ENCODE measurements at regions not wholly inside any gene's neighbourhood (a gene's known extent, or its start where the extent isn't known, plus 50 kb on each side); places are given as distances from the start of the nearest gene placed in this dataset.
A peak's percentile ranks its signal among the peaks of the same experiment; 100 is the strongest.

DNA sequence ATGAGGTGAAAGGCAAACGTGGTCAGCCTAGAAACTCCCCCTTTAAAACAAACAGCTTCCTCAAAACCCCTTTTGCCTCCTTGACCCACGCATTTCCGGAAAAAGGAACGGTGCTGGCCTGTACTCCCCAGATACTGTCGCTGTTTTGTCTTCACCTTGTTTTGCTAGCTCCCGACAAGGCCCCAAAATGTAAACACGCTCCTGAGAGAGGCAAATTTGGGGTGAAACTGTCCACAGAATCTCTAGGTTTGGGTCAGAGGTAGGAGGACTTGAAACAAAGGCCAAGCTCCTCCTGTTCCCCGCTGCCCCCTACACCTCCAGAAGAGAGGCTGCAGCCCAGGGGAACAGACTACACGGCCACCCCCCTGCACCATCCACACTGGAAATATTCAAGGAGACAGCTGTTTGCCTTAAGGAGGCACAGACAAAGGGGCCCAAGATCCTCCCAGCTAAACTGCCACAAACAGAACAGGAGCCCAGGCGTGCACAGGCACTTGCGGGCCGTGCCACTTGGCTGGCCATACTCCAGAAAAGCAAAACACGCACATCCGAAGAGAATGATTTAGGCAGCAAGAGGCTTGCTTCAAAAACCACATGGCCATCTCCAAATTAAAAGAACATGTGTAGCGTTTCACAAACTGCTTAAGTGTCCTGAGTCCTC lies 160.5 kb upstream of the GRK3 start (continued):
- TF ChIP-seq SAP130 (CRISPR knock-in tag; IDR thresholded peaks at IDR 0.05; ENCODE audit: low read depth) (peak; percentile 28; the same call in 1 of the 2 replicates), ZNF605 (CRISPR knock-in tag; IDR thresholded peaks at IDR 0.05) (no peak), NCOA5 (CRISPR knock-in tag; IDR thresholded peaks at IDR 0.05) (no peak), RCOR2 (CRISPR knock-in tag; IDR thresholded peaks at IDR 0.05) (no peak), NFKB2 (CRISPR knock-in tag; IDR thresholded peaks at IDR 0.05; ENCODE audit: borderline replicate concordance) (no peak), POLR2G (IDR thresholded peaks at IDR 0.05; ENCODE audit: low read depth, low read length) (no peak), SMAD3 (CRISPR knock-in tag; IDR thresholded peaks at IDR 0.05) (no peak), KAT2B (IDR thresholded peaks at IDR 0.05; ENCODE audit: borderline replicate concordance, low read depth, low read length) (no peak), ZNF333 (CRISPR knock-in tag; IDR thresholded peaks at IDR 0.05; ENCODE audit: borderline replicate concordance) (no peak), ZNF878 (CRISPR knock-in tag; IDR thresholded peaks at IDR 0.05) (no peak), MIER2 (CRISPR knock-in tag; IDR thresholded peaks at IDR 0.05) (no peak), ARNT (IDR thresholded peaks at IDR 0.05) (no peak), ZNF232 (CRISPR knock-in tag; IDR thresholded peaks at IDR 0.05; ENCODE audit: borderline replicate concordance) (no peak), ZNF343 (CRISPR knock-in tag; IDR thresholded peaks at IDR 0.05) (no peak), ZNF10 (CRISPR knock-in tag; IDR thresholded peaks at IDR 0.05; ENCODE audit: borderline replicate concordance, low read depth) (no peak), ZNF646 (CRISPR knock-in tag; IDR thresholded peaks at IDR 0.05) (no peak), GPN1 (CRISPR knock-in tag; IDR thresholded peaks at IDR 0.05; ENCODE audit: borderline replicate concordance) (no peak), ZBTB14 (CRISPR knock-in tag; IDR thresholded peaks at IDR 0.05) (no peak), ZNF619 (CRISPR knock-in tag; IDR thresholded peaks at IDR 0.05) (no peak), KDM4B (CRISPR knock-in tag; IDR thresholded peaks at IDR 0.05) (no peak), NFIC (IDR thresholded peaks at IDR 0.05; ENCODE audit: low read length) (no peak)
- TF ChIP-seq, protein P1, sequence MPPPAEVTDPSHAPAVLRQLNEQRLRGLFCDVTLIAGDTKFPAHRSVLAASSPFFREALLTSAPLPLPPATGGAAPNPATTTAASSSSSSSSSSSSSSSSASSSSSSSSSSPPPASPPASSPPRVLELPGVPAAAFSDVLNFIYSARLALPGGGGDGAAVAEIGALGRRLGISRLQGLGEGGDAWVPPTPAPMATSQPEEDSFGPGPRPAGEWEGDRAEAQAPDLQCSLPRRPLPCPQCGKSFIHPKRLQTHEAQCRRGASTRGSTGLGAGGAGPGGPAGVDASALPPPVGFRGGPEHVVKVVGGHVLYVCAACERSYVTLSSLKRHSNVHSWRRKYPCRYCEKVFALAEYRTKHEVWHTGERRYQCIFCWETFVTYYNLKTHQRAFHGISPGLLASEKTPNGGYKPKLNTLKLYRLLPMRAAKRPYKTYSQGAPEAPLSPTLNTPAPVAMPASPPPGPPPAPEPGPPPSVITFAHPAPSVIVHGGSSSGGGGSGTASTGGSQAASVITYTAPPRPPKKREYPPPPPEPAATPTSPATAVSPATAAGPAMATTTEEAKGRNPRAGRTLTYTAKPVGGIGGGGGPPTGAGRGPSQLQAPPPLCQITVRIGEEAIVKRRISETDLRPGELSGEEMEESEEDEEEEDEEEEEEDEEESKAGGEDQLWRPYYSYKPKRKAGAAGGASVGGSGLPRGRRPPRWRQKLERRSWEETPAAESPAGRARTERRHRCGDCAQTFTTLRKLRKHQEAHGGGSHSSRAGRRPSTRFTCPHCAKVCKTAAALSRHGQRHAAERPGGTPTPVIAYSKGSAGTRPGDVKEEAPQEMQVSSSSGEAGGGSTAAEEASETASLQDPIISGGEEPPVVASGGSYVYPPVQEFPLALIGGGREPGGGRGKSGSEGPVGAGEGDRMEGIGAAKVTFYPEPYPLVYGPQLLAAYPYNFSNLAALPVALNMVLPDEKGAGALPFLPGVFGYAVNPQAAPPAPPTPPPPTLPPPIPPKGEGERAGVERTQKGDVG (CRISPR knock-in tag; IDR thresholded peaks at IDR 0.05; ENCODE audit: borderline replicate concordance): no peak

Measured in HepG2 (cell line).